ENCODE measurements at regions not wholly inside any gene's neighbourhood (a gene's known extent, or its start where the extent isn't known, plus 50 kb on each side); places are given as distances from the start of the nearest gene placed in this dataset.

DNA sequence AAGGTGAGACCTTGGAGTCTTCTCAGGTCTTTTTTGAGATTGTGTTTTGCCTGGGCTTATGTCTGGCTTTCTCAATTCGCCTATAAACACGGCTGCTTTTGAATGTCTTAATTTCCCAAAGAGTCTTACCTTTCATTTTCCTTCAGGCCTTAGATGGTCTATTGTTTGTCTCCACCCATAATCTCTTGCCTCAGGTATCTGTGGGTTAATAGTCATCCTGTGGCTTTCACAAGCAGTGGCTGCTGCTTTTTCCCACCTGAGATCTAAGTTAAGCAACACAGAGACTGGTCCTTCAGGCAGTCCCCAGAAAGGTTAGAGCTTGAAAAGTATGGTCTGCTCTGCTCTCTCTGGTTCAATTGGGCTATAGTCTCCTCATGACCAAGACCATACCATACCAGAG is 275.3 kb downstream of the INSIG2 start:
- no peaks in the 10 kb centered on the region for H3K36me3 ChIP-seq
- no peak overlapping the region for H3K4me2 ChIP-seq
- no peaks in the 10 kb centered on the region for H4K20me1 ChIP-seq
- no peak overlapping the region for H3K9ac ChIP-seq
- H3K4me1 ChIP-seq = no peaks in the 10 kb centered on the region
- H3K4me3 ChIP-seq = no peak overlapping the region
- no peak for TF ChIP-seq Cebpa-rat (IDR thresholded peaks at IDR 0.05)
- H3K27ac ChIP-seq = no peak overlapping the region
- H3K27me3 ChIP-seq = no peaks in the 10 kb centered on the region
- 0 out of 22 replicates have a peak, but pooled peaks cover 0 to under 1% (median 0%) of the 10 kb centered on the region in 11 experiments for H3K9me3 ChIP-seq (replicated peaks in 1 of 11)

GRCh38 chr2:118356051-118356450 is 267.8 kb downstream of the INSIG2 start:
- no peak for TF ChIP-seq Cebpa-rat (IDR thresholded peaks at IDR 0.05)
- Histone ChIP-seq H3K36me3 (no peaks in the 10 kb centered on the region), H3K9me3 (replicated peaks in 1 of 11) (peaks cover 0 to 8% (median 0%) of the 10 kb centered on the region in 11 experiments; a peak in 3 of 22 replicates)

DNA sequence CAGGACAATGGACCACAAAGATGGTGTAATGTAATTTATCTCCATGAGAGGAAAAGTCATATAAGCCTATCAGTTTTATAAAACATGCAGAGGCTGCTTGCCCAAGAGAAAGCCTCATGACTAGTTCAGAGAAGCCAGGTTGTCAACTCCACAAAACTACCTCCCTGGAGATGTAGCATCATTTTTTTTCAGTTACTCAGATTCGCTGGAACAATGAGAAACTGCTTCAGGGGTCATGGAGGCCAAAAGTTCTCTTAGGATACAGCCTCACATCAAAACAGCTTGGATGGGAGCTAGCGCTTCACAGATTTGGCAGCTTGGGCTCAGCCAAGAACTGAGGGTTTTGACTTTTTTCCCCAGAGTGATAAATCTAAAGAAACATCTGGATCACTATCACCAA is 263.5 kb downstream of the INSIG2 start:
- Histone ChIP-seq H4K20me1 (no peaks in the 10 kb centered on the region), H3K27me3 (no peaks in the 10 kb centered on the region), H3K36me3 (no peaks in the 10 kb centered on the region), H3K9me3 (replicated peaks in 1 of 11) (peaks cover 0 to 13% (median 0%) of the 10 kb centered on the region in 11 experiments; a peak in 2 of 22 replicates), H3K4me1 (peaks cover 0 to 17% (median 0%) of the 10 kb centered on the region in 10 experiments; a peak in 2 of 20 replicates), H3K9ac (no peak overlapping the region), H3K4me3 (no peak overlapping the region), H3K4me2 (no peak overlapping the region), H3K27ac (no peak overlapping the region)
- TF ChIP-seq Cebpa-rat (IDR thresholded peaks at IDR 0.05) = no peak

More at GRCh38 chr2:118356051-118356450, 267.8 kb downstream of the INSIG2 start:
- Histone ChIP-seq H3K4me2 (no peak overlapping the region), H3K4me1 (peaks cover 0 to 2% (median 0%) of the 10 kb centered on the region in 10 experiments; a peak in 2 of 20 replicates), H3K27me3 (no peaks in the 10 kb centered on the region), H4K20me1 (no peaks in the 10 kb centered on the region), H3K9ac (no peak overlapping the region), H3K27ac (no peak overlapping the region), H3K4me3 (no peak overlapping the region)

GRCh38 chr2:118350621-118351020 is 262.4 kb downstream of the INSIG2 start:
- no peak overlapping the region for H3K4me3 ChIP-seq
- no peaks in the 10 kb centered on the region for H3K36me3 ChIP-seq
- no peaks in the 10 kb centered on the region for H4K20me1 ChIP-seq
- no peaks in the 10 kb centered on the region for H3K27me3 ChIP-seq
- H3K9ac ChIP-seq = no peak overlapping the region
- no peak overlapping the region for H3K27ac ChIP-seq
- H3K9me3 ChIP-seq (replicated peaks in 1 of 11) = peaks cover 0 to 9% (median 0%) of the 10 kb centered on the region in 11 experiments; a peak in 1 of 22 replicates
- peaks cover 0 to 17% (median 0%) of the 10 kb centered on the region in 10 experiments; a peak in 2 of 20 replicates for H3K4me1 ChIP-seq
- H3K4me2 ChIP-seq = peak overlapping the region in 2 of 11 experiments; percentile 25 to 37; a peak in 1 of 22 replicates
- no peak for TF ChIP-seq Cebpa-rat (IDR thresholded peaks at IDR 0.05)

DNA sequence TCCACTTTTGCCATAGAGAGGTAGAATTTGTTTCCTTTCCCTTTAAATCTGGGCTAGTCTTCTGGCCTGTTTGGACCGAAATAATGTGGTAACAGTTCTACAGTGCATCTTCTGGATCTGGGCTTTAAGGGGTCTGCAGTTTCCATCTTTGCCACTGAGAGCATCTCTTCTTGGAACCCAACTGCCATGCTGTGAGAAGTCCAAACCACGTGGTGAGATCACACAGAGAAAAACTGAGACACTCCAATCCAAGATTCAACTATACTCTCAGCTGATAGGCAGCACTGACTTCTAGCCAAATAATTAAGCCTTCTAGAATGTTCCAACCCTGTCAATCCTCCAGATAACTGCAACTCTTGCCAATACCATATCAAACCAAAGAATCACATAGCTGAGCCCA is 261.1 kb downstream of the INSIG2 start:
- H4K20me1 ChIP-seq = no peaks in the 10 kb centered on the region
- peaks cover 0 to 9% (median 0%) of the 10 kb centered on the region in 11 experiments; a peak in 1 of 22 replicates for H3K9me3 ChIP-seq (replicated peaks in 1 of 11)
- no peak overlapping the region for H3K27ac ChIP-seq
- H3K4me1 ChIP-seq = peaks cover 0 to 17% (median 0%) of the 10 kb centered on the region in 10 experiments; a peak in 2 of 20 replicates
- H3K4me2 ChIP-seq = no peak overlapping the region
- no peaks in the 10 kb centered on the region for H3K27me3 ChIP-seq
- no peak for TF ChIP-seq Cebpa-rat (IDR thresholded peaks at IDR 0.05)
- no peaks in the 10 kb centered on the region for H3K36me3 ChIP-seq
- no peak overlapping the region for H3K9ac ChIP-seq
- no peak overlapping the region for H3K4me3 ChIP-seq

- TF ChIP-seq Cebpa-rat (IDR thresholded peaks at IDR 0.05) = no peak
- H3K36me3 ChIP-seq = no peaks in the 10 kb centered on the region
These were observed 260.2 kb downstream of the INSIG2 start for GRCh38 chr2:118348380-118349034.

GRCh38 chr2:118345465-118345864 is 257.2 kb downstream of the INSIG2 start:
- Histone ChIP-seq H3K27ac (no peak overlapping the region), H3K36me3 (no peaks in the 10 kb centered on the region), H3K4me3 (no peak overlapping the region), H3K4me1 (peaks cover 0 to 10% (median 0%) of the 10 kb centered on the region in 10 experiments; a peak in 1 of 20 replicates), H3K9ac (no peak overlapping the region), H3K27me3 (no peaks in the 10 kb centered on the region), H3K9me3 (replicated peaks in 1 of 11) (peaks cover 0 to 14% (median 1%) of the 10 kb centered on the region in 11 experiments; a peak in 10 of 22 replicates), H4K20me1 (no peaks in the 10 kb centered on the region), H3K4me2 (no peak overlapping the region)
- no peak for TF ChIP-seq Cebpa-rat (IDR thresholded peaks at IDR 0.05)

More at GRCh38 chr2:118348380-118349034, 260.2 kb downstream of the INSIG2 start:
- no peak overlapping the region for H3K4me3 ChIP-seq
- H3K4me2 ChIP-seq = peak overlapping the region in 1 of 11 experiments; percentile 46; a peak in 2 of 22 replicates
- H4K20me1 ChIP-seq = no peaks in the 10 kb centered on the region
- H3K9ac ChIP-seq = no peak overlapping the region
- H3K27me3 ChIP-seq = no peaks in the 10 kb centered on the region
- no peak overlapping the region for H3K27ac ChIP-seq
- peaks cover 0 to 9% (median 0%) of the 10 kb centered on the region in 11 experiments; a peak in 1 of 22 replicates for H3K9me3 ChIP-seq (replicated peaks in 1 of 11)
- H3K4me1 ChIP-seq = peaks cover 0 to 17% (median 0%) of the 10 kb centered on the region in 10 experiments; a peak in 2 of 20 replicates

DNA sequence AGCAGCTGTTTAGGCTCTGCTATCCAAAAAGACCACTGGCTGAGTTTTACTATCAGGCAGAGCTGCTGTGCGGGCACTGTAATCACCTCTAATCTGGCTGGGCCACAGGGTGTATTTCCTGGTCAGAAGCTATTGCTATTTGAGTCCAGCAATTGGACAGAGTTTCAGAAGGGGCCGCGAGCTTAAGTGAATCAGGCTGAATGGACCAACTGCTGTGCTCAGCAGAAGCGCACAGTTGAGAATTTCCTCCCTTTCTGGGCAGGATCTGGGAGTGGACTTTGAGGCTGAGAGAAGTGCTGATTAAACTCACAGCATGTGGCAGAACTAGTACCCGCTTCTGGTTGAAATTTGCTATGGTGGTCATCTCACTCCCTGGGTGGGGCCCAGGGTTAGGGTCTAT is 251.8 kb downstream of the INSIG2 start:
- Histone ChIP-seq H3K4me2 (no peak overlapping the region), H3K27me3 (no peaks in the 10 kb centered on the region), H3K4me3 (no peak overlapping the region), H3K27ac (no peak overlapping the region), H3K36me3 (no peaks in the 10 kb centered on the region), H3K4me1 (no peaks in the 10 kb centered on the region), H3K9me3 (replicated peaks in 1 of 11) (peaks cover 14 to 31% (median 19%) of the 10 kb centered on the region in 11 experiments), H4K20me1 (no peaks in the 10 kb centered on the region), H3K9ac (no peak overlapping the region)
- no peak for TF ChIP-seq Cebpa-rat (IDR thresholded peaks at IDR 0.05)

DNA sequence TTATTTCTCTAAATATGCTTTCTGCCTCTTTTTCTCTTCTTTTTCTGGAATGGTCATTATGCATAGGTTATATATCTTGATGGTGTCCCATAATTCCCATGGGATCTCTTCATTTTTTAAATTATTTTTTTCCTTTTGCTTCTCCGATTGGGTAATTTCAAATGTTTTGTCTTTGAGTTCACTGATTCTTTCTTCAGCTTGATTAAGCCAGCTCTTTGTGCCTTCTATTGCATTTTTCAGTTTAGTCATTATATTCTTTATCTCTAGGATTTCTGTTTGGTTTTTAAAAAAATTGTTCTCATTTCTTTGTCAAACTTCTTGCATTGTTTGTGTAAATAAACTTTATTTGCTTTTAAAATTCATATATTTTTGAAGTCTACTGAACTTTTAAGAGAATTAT is 251.1 kb downstream of the INSIG2 start:
- Histone ChIP-seq H3K36me3 (no peaks in the 10 kb centered on the region), H3K9me3 (replicated peaks in 1 of 11) (peaks cover 14 to 31% (median 19%) of the 10 kb centered on the region in 11 experiments), H3K27ac (no peak overlapping the region), H3K9ac (no peak overlapping the region), H4K20me1 (no peaks in the 10 kb centered on the region), H3K27me3 (no peaks in the 10 kb centered on the region), H3K4me3 (no peak overlapping the region), H3K4me1 (no peaks in the 10 kb centered on the region), H3K4me2 (no peak overlapping the region)
- TF ChIP-seq Cebpa-rat (IDR thresholded peaks at IDR 0.05) = no peak
